ENCODE measurements at regions not wholly inside any gene's neighbourhood (a gene's known extent, or its start where the extent isn't known, plus 50 kb on each side); places are given as distances from the start of the nearest gene placed in this dataset.
"Not testable (repeated sequence)": the region's sequence is repeated elsewhere in the genome, so short reads cannot be mapped to it uniquely, and the experiment has no call there.

DNA sequence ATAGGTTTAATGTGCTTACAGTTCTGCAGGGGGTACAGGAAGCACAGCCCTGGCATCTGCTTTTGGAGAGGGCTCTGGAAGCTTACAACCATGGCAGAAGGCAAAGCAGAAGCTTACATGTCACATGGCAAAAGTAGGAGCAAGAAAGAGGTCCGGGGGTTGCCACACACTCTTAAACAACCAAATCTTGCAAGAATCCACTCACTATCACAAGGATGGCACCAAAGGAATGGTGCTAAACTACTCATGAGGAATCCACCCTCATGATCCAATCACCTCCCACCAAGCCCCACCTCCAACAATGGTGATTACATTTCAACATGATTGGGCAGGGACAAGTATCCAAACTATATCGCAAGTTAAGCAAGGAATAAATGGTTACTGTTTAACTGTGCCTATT lies 255.8 kb upstream of the AVPR1A start:
- DNase-seq, result no peak

DNA sequence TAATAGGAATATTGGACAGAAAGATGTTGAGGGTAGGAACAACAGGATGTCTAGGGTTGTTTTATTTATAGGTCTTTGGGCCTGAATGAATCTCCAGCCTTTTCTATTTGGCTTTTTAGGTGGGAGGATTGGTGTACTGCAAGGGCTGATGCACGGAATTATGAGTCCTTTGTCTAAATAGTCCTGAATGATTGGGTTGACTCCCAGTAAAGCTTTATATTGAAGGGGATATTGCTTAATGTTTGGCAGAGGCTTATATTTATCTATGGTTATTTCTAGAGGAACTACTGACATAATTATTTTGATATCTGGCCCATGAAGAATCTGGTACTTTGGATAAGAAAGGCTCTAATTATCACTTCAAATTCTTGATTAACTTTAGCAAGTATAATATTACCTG lies 253.6 kb upstream of the AVPR1A start:
- no peak for DNase-seq

DNA sequence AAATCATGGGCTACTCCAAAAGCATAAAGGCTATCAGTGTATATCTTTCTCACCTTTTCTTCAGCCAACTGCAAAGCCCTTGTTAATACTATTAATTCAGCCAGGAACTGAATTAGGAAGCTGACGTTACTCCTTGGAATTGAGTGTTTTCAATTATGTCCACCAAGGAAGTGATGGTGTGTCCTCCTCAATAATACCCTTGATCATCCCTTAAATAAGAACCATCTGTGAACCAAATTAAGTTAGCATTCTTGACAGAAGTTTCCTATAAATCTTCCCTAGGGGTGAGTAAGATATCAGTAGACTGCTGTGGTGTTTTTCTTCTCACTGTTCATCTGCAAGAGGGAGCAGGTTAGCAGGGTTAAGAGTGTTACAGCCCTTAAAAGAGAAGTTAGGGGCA lies 252.3 kb upstream of the AVPR1A start:
- DNase-seq, result no peak

DNA sequence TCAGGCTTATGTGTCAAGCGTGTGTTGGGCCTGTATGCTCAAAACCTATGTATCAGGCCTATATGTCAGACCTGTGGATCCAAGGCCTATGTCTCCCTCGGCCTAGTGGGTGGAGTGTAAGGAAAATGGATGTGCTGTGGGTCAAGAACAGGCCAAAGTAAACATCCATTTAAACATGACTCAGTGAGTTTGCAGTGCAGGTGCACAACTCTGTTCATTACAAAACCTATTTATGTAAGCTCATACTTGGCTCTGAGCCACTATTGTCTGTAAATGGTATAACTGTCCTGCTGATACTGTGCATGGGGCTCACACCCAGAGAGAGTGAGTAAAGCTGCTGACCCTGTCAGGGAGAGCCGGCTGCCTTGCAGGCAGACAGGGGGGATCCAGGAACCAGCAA lies 249.7 kb upstream of the AVPR1A start:
- DNase-seq, result no peak

DNA sequence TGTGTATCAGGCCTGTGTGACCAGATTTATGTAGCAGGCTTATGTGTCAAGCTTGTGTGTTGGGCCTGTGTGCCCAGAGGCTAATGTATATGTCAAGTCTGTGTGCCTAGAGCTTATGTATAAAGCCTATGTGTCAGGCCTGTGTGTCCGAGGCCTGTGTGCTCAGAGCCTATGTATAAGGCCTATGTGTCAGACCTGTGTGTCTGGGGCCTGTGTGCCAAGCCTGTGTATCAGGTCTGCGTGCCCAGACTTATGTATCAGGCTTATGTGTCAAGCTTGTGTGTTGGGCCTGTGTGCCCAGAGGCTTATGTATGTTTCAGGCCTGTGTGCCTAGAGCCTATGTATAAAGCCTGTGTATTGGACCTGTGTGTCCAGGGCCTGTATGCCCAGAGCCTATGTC lies 249.3 kb upstream of the AVPR1A start:
- DNase-seq, result no peak

DNA sequence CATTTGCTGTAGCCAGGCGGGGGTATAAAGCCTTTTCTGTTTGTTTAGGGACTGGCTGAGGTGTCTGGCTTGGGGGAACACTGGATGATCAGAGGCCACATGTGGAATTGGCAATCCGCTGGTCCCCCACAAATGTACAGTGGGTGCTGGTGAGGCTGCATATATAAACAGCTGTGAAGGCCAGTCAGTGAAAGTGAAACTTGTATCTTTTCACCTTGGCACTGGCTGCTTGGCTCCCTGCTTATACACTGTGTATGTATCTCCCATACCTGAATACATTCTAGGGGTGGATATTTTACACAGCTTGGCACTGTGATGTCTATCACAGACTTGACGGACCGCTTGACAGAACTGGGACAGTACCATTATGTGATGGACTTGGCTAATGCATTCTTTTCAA lies 246.8 kb upstream of the AVPR1A start:
- DNase-seq, result no peak

DNA sequence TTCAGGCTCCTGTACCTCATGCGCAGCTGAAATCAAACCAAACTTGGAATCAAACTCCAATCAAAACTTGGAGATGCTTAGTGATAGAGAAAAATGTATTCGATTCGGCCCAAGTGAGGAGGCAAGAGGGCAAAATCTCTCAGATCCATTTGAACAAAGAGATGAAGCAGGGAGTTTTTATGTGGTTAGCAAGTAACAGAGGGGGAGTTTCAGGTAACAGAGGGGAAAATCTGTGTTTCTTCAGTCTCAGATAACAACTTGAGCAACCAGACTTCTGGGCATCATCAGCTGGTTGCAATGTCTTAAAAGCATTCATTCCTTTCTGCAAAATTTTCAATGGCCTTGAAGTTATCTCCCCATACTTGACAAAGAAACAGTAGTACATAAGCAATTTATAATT lies 245.1 kb upstream of the AVPR1A start:
- DNase-seq, result no peak

DNA sequence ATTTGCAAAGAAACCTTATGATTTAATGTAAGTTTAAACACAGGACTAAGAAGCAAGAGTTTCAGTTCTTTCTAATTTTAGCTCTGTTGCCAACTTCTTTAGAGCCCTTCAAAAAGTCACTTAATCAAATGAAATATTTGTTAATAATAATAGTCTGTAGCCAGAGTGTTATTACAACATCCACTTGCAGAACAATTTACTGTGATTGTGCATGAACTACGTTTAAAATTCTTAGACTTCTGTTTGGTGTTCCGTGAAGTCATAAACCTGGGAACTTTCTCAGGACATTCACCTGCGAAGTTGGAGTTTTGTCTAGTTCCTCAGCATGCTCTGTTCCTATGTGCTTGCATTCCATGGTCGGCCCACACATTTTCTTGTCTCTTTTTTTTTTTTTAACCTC lies 244.0 kb upstream of the AVPR1A start:
- DNase-seq, result no peak

DNA sequence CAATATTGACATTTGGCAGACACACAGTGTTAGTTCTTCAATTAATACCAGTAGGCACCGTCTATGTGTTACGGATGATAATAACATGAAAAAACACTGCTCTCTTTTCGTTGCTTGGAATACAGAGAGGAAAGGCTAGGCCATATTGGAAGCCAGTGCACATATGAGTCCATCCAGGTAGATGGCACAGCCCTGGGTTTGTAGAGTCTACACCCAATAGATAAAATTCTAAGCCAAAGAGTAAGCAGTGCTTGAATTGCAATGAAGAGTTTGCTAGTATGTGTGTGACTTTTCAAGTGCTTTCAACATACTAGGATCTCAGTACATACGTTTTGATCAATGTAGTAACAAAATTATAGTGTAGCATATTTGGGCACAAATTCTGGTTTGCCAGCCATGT lies 243.3 kb upstream of the AVPR1A start:
- no peak for DNase-seq

DNA sequence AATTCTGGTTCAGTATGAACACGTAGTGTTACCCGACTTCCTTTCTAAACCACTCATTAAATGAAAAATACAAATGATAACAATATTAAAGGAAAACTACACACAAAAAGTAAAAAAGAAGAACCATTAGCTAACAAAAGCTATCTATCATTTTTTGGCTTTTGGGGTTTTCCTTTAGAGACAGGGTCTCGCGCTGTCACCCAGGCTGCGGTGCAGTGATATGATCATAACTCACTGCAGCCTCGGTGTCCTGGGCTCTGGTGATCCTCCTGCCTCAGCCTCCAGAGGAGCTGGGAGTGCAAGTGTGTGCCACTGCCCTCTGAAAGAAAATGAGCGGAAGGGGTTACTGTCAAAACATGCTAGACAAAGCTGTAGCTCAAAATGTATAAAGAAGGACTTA lies 238.2 kb upstream of the AVPR1A start:
- no peak for DNase-seq

DNA sequence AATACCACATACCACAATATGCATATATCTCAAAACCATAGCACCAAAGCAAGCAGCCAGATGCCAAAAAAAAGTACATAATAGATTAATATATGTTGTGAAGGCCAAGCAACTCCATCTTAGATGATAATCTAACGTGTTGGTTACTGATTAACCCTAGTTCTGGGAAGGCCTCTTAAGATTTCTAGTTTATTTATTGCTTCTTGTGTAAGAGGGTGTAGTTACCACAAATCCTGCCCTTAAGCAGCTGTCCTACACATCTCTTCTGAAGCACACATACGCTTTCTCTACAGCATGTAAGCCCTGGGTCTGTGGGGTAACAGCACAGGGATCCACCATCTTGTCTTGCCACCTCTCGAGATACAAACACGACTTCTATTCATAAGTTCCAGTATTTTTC lies 236.8 kb upstream of the AVPR1A start:
- no peak for DNase-seq

DNA sequence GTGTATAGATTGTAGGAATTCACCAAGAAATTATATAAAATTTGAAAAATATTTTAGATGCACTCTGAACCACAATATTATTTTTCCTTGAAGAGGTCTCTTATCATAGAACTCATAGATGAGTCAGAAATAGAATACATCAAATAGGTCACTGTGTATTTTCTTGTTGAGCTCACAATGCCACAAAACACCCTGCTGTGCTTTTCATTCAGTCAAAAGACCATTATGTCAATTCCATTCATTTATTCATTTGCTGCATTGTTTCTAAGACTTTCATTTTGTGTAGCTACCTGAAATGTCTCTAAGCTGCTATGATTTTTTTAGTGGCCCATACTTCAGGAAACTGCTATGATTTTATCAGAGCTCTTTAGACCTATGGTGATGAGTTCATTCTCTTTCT lies 231.9 kb upstream of the AVPR1A start:
- no peak for DNase-seq

DNA sequence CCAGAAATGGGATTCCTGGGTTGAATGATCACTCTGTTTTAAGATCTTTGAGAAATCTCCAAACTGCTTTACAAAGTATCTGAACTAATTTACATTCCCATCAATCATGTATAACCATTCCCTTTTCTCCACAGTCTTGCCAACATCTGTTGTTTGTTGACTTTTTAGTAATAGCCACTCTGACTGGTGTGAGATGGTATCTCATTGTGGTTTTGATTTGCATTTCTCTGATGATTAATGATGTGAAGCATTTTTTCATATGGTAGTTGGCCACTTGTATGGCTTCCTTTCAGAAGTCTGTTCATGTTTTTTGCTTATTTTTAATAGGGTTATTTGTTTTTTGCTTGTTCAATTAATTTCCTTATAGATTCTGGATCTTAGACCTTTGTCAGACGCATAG lies 211.8 kb upstream of the AVPR1A start:
- no peak for DNase-seq

DNA sequence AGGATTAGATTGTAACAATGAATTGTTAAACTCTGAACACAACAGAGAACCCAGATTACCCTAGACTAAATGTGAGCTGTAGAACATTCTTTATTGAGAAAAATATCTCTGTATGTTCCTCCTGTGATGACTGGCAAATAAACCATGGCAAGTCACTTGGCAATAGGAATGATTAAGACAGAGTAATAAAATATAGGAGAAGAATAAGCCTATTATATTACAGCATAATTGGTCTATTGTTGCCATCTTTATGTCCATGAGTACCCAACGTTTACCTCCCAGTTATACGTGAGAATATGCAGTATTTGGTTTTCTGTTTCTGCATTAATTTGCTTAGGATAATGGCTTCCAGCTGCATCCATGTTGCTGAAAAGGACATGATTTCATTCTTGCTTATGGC lies 211.2 kb upstream of the AVPR1A start:
- DNase-seq, result no peak

DNA sequence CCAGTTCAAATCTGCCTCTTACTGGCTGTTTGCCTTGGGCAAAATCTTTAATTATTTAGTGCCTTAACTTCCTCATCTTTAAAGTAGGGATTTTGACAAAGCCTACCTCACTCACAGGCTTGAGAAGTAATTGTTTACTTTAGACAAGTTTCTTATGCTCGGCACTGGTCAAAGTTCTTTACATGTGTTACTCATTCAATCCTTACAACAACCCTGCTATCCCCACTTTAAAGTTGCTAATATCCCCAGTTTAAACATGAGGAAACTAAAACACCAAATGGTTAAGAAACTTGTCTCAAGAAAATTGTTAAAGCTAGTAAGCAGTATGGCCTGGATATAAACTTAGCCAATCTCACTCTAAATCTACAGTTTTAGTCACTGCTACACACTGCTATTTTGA lies 204.0 kb upstream of the AVPR1A start:
- no peak for DNase-seq

DNA sequence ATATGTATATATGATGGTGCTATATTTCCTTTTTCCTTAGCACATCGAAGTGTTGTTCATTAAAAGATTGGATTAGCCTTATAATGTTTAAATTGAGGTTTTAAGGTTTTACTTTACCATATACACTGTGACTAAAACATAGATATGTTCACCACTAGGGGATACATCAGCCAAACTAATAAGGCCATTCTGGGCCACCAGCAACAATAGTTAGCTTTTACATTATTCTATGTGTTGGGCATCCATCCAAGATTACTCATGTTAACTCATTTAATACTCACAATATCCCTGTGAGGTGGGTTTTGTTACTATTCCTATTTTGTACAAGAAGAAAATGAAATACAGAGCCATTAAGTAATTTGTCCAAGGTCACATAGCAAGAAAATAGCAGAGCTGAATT lies 202.6 kb upstream of the AVPR1A start:
- DNase-seq, result no peak

DNA sequence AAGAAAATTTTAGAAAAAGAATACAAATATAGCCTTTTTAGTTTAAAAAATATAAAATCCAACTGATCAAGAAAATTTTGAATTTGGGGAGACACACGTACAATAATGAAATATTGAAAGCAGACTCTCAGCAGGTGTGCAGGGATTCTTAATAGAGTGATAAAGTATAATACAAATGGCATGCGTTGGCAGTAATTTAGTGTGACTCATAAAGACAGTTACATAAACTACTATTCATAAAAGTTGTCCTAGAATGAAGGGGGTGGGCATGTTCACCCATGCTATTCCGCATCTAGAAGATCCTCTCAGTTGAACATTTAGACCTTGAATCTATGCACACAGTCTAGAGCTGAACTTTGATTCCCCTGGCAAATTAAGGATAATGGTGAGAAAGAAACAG lies 200.4 kb upstream of the AVPR1A start:
- DNase-seq, result no peak

DNA sequence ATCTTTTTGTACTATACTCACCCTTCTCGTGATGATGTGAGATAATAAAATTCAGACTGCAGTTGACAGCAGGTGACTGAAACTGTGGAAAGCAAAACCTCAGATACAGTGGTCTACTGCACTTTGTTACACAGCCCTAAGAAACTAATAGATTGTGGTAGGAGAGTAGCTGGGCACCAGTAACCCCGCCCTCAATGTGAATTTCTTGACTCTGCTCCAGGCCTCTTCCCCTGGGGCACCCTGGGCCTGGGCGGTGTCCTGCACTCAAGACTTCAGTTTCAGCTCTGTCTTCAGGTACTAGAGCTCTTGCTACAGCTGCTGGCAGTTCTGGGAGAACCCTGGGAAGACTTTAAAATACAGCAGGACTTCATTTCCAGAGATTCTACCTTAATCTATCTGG lies 197.6 kb upstream of the AVPR1A start:
- no peak for DNase-seq

DNA sequence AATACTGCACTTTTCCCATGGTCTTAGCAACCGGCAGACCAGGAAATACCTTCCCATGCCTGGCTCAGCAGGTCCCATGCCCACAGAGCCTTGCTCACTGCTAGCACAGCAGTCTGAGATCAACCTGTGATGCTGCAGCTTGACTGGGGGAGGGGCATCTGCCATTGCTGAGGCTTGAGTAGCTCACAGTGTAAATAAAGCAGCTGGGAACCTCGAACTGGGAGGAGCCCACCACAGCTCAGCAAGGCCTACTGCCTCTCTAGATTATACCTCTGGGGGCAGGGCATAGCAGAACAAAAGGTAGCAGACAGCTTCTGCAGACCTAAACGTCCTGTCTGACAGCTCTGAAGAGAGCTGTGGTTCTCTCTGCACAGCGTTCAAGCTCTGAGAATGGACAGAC lies 186.2 kb upstream of the AVPR1A start:
- not testable (repeated sequence) for DNase-seq

DNA sequence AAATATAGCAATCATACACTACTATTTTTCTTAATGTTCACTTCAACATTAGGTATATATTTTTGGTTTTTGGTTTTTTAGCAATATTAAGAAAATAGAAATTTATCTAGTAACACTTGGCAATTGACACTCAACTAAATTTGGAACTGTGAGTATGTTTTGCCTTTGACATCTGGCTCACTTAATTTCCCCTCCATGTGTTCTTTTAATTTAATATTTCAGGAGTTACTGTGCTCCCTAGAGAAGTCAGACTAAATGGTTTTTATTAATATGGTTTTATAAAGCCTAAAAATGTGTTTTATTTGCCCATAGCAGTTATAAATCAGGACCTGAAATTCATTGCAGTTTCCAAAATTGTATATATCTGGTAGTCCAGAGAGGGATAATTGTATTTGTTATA lies 175.3 kb upstream of the AVPR1A start:
- no peak for DNase-seq

DNA sequence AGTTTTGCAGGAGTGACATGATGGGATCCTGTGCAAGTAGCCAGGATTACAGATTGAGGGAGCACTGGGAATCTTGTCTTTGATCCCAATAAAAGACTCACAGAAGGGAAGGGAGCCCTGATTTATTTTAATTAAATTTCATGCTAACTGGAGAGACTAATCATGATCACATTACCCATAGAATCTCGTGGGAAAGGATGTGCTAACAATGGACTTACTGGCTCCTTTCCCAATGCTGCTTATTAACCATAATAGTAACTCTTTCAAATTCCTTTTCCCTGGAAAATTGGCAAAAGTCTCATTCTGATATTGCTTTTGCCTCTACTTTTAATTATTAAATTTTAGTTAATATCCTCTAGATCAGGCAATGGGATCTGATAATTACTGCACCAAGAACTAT lies 174.8 kb upstream of the AVPR1A start:
- DNase-seq, result no peak

DNA sequence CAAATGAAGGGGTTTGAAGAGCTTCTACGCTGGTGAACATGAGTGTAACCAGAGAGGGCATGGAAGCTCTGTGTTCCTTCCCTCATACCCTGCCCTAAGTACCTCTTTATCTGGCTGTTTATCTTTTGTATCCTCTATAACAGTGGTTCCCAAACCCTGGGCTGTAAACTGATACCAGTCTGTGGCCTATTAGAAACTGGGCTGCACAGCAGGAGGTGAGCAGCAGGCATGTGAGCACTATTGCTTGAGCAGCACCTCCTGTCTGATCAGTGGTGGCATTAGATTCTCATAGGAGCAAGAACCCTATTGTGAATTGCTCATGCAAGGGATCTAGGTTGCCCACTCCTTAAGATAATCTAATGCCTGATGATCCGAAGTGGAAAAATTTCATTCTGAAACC lies 172.9 kb upstream of the AVPR1A start:
- DNase-seq, result no peak

DNA sequence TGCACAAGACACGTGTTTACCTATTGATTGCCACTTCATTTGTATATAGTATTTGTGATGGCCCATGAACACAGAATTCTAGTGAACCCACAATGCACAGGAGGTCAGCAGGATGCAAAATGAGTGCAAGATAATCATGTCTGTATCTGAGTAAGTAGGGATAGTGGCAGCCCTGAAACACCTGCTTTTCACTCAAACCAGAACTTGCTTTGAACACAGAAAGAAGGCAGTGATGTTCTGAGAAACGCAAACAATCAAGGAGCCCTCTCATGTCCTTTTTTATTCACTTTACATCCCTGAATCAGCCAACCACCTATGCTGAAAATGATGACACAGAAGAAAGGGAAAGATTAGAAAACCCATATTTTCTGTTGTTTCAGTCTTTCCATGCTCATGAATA lies 170.4 kb upstream of the AVPR1A start:
- DNase-seq, result no peak

DNA sequence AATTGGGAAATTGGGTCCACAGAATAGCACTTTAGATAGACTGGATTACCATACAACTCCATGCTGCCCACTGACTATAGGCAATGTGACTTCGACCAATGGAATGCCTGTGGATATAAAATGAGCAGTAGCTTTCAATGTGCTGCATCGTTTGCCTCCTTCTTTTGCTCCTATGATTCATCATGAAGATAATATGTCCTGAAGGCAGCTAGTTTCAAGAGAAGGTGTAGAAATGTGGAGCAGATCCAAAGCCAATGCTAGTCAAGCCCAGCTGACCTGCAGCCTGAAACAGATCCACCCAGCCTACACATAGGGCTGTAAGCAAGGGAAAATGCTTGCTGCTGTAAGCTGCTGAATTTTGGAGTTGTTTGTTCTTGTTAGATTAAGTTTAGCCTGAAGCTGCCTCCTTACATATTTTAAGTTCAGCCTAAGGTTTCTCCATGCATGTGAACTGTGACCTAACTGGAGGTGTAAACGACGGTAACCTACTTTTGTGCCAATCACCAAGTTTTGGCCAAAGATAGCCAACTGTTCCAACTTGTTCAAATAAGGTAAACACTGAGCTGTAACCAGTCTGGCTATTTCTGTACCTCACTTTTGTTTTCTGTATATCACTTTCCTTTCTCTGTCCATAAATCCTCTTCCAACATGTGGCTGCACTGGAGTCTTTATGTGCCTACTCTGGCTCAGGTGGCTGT lies 169.1 kb upstream of the AVPR1A start:
- no peak for DNase-seq

DNA sequence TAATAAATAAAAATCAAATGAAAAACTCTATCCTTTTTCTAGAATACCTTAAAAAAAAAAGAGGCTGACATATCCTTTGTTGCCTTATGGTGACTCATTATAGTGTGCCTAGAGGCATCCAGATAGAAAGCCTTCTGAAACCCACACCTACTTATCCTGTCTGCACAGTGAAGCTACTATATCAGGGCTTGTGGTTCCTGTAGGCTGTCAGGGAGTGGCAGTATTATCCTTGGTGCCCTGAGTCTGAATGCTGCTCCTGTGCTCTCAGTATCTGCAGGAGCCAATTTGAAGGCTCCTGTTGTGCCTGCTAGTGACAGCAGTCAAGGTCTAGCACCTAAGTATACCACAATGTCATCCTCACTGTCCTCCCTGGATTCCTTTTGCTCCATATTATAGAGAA lies 168.4 kb upstream of the AVPR1A start:
- DNase-seq, result peak; percentile 59 to 61

DNA sequence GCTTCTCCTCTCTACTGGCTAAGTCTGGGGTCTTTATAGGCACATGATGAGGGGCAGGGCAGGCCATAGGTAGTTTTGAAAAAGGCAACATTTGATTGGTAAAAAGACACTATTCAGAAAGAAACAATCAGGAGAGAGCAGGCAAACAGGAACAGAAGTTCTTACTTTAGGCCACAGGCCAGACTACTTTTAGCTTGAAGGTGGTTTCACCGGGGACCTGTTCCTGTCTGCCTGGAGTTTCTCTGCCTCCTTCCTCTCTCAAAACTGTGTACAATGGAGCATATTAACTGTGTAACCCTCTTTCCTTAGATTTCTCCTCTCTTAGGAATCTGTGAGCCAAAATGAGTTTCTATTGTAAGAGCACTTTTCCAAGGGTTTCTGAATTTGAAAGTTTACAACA lies 167.9 kb upstream of the AVPR1A start:
- DNase-seq, result no peak

Measured in Kasumi-1 (cell line).